Urinary bladder (tissue), 3 donors: ENCODE measurements at regions not wholly inside any gene's neighbourhood (a gene's known extent, or its start where the extent isn't known, plus 50 kb on each side); places are given as distances from the start of the nearest gene placed in this dataset.

Source experiments
- DNase-seq: peaks from one replicate; pipeline ENCODE4 v3.0.0-alpha.2; 2015; ENCODE audit errors: extremely low spot score
- H3K27ac ChIP-seq: one replicate; pipeline ENCODE4 v1.5.1; 2013; ENCODE audit warnings: low read depth, mild to moderate bottlenecking, moderate library complexity
- H3K36me3 ChIP-seq: one replicate; pipeline ENCODE4 v1.6.1; 2013; ENCODE audit warnings: mild to moderate bottlenecking, moderate library complexity; ENCODE audit not compliant: insufficient read depth
- H3K4me1 ChIP-seq: one replicate; pipeline ENCODE4 v1.6.1; 2013; ENCODE audit warnings: mild to moderate bottlenecking, moderate library complexity; ENCODE audit not compliant: insufficient read depth
- H3K4me3 ChIP-seq: one replicate; pipeline ENCODE4 v1.5.1; 2013; ENCODE audit warnings: low read depth, low read length
- WGBS: extraction: QIAGEN DNeasy Blood & Tissue Kit; methylation state at CpG from one replicate; pipeline ENCODE4 v1.1.7; 2013; 5-methylcytosine and 5-hydroxymethylcytosine counted together
- donor health status: healthy with polysubstance abuse.
- donor health status: healthy.

GRCh38 chr18:53644799-53645471, 579.5 kb downstream of the MBD2 start:
- H3K27ac ChIP-seq = no peak overlapping the region
- no peaks in the 10 kb centered on the region for H3K4me1 ChIP-seq
- 47% methylated on average over 2 of the region's 2 CpGs for WGBS
- H3K4me3 ChIP-seq = no peak overlapping the region
- no peak for DNase-seq
- H3K36me3 ChIP-seq = no peaks in the 10 kb centered on the region

GRCh38 chr18:53639687-53640086, 584.8 kb downstream of the MBD2 start:
- Histone ChIP-seq H3K4me3 (no peak overlapping the region), H3K36me3 (no peaks in the 10 kb centered on the region), H3K27ac (no peak overlapping the region), H3K4me1 (no peaks in the 10 kb centered on the region)
- DNase-seq = no peak

GRCh38 chr18:53629337-53629736, 595.1 kb downstream of the MBD2 start:
- no peak overlapping the region for H3K4me3 ChIP-seq
- H3K36me3 ChIP-seq = no peaks in the 10 kb centered on the region
- H3K4me1 ChIP-seq = no peaks in the 10 kb centered on the region
- DNase-seq = no peak
- no peak overlapping the region for H3K27ac ChIP-seq
- WGBS = 74% methylated on average over 1 of the region's 1 CpG

- Histone ChIP-seq H3K36me3 (no peaks in the 10 kb centered on the region), H3K4me3 (no peak overlapping the region), H3K4me1 (no peaks in the 10 kb centered on the region), H3K27ac (no peak overlapping the region)
- WGBS = 87% methylated on average over 25 of the region's 25 CpGs
- no peak for DNase-seq
Measured at GRCh38 chr18:53625997-53626599, 598.4 kb downstream of the MBD2 start.

- Histone ChIP-seq H3K27ac (no peak overlapping the region), H3K4me1 (no peaks in the 10 kb centered on the region), H3K36me3 (no peaks in the 10 kb centered on the region), H3K4me3 (no peak overlapping the region)
- 85% methylated on average over 1 of the region's 1 CpG for WGBS
- DNase-seq = no peak
Measured at GRCh38 chr18:53610957-53611356, 613.5 kb downstream of the MBD2 start.

GRCh38 chr18:53606792-53607191, 617.7 kb downstream of the MBD2 start:
- no peak overlapping the region for H3K27ac ChIP-seq
- H3K4me1 ChIP-seq = no peaks in the 10 kb centered on the region
- H3K4me3 ChIP-seq = no peak overlapping the region
- no peaks in the 10 kb centered on the region for H3K36me3 ChIP-seq
- no peak for DNase-seq

GRCh38 chr18:53605198-53605597, 619.3 kb downstream of the MBD2 start:
- H3K4me3 ChIP-seq = no peak overlapping the region
- 90% methylated on average over 8 of the region's 8 CpGs for WGBS
- H3K36me3 ChIP-seq = no peaks in the 10 kb centered on the region
- DNase-seq = no peak
- no peaks in the 10 kb centered on the region for H3K4me1 ChIP-seq
- no peak overlapping the region for H3K27ac ChIP-seq

- no peak for DNase-seq
- Histone ChIP-seq H3K27ac (no peak overlapping the region), H3K36me3 (no peaks in the 10 kb centered on the region), H3K4me1 (no peaks in the 10 kb centered on the region), H3K4me3 (no peak overlapping the region)
- 20% methylated on average over 1 of the region's 1 CpG for WGBS
Measured at GRCh38 chr18:53603276-53603675, 621.2 kb downstream of the MBD2 start.

- DNase-seq = no peak
- no peak overlapping the region for H3K27ac ChIP-seq
- no peaks in the 10 kb centered on the region for H3K4me1 ChIP-seq
- 44% methylated on average over 3 of the region's 3 CpGs for WGBS
- H3K36me3 ChIP-seq = no peaks in the 10 kb centered on the region
- H3K4me3 ChIP-seq = no peak overlapping the region
Measured at GRCh38 chr18:53601344-53601743, 623.1 kb downstream of the MBD2 start.

- Histone ChIP-seq H3K36me3 (no peaks in the 10 kb centered on the region), H3K27ac (no peak overlapping the region), H3K4me3 (no peak overlapping the region), H3K4me1 (no peaks in the 10 kb centered on the region)
- WGBS = 71% methylated on average over 4 of the region's 4 CpGs
- DNase-seq = no peak
Measured at GRCh38 chr18:53586923-53587322, 637.5 kb downstream of the MBD2 start.
